ENCODE measurements at regions not wholly inside any gene's neighbourhood (a gene's known extent, or its start where the extent isn't known, plus 50 kb on each side); places are given as distances from the start of the nearest gene placed in this dataset.

DNA sequence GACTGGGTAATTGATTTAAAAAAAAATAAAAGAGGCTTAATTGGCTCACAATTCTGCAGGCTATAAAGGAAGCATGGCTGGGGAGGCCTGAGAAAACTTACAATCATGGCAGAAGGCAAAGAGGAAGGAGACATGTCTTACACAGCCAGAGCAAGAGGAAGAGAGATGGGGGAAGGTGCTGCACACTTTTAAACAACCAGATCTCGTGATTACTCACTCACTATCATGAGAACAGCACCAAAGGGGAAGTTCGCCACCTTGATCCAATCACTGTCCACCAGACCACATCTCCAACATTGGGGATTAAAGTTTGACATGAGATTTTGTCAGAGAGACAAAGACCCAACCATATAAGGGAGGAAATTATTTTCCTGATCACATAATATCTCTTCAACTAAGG, 138.8 kb upstream of the NR4A3 start:
- no peak for FAIRE-seq
- BruUV-seq (replicated peaks) = no TSS peak
- CTCF ChIA-PET (ENCODE audit: low intra/inter-chr PET ratio, low total read pairs) = no interaction called here
- no peaks in the 10 kb centered on the region for H3K79me2 ChIP-seq (ENCODE audit: insufficient read depth, low read length)
- ATAC-seq = no peak
- TF ChIP-seq, protein P1, sequence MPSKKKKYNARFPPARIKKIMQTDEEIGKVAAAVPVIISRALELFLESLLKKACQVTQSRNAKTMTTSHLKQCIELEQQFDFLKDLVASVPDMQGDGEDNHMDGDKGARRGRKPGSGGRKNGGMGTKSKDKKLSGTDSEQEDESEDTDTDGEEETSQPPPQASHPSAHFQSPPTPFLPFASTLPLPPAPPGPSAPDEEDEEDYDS (CRISPR knock-in tag; IDR thresholded peaks at IDR 0.05) = no peak
- TF ChIP-seq MED13 (CRISPR knock-in tag; IDR thresholded peaks at IDR 0.05) (no peak), NR0B2 (CRISPR knock-in tag; IDR thresholded peaks at IDR 0.05) (no peak), ZNF550 (CRISPR knock-in tag; IDR thresholded peaks at IDR 0.05; ENCODE audit: borderline replicate concordance) (no peak), CEBPB (IDR thresholded peaks at IDR 0.05; ENCODE audit: borderline replicate concordance, low read depth, low read length) (no peak), PHF21A (CRISPR knock-in tag; IDR thresholded peaks at IDR 0.05) (no peak), TARDBP (CRISPR knock-in tag; IDR thresholded peaks at IDR 0.05) (no peak), ZNF580 (CRISPR knock-in tag; IDR thresholded peaks at IDR 0.05; ENCODE audit: borderline replicate concordance, low read depth) (no peak), ZFP90 (CRISPR knock-in tag; IDR thresholded peaks at IDR 0.05; ENCODE audit: borderline replicate concordance) (no peak)
- H3K9me3 ChIP-seq (ENCODE audit: low read length) = no peaks in the 10 kb centered on the region; the same call in 1 of the 2 replicates
- H2AFZ ChIP-seq (ENCODE audit: low read length) = no peak overlapping the region
- H3K36me3 ChIP-seq (replicated peaks in 1 of 2; ENCODE audit: control insufficient read depth in 1 of 2, insufficient read depth in 2 of 2, low read length in 2 of 2) = no peaks in the 10 kb centered on the region
- no peak overlapping the region for H3K27ac ChIP-seq (ENCODE audit: extremely low read length, insufficient read depth, low read length)
- H4K20me1 ChIP-seq (ENCODE audit: insufficient read depth, low read length) = no peaks in the 10 kb centered on the region
- POLR2A ChIA-PET = no interaction called here
- in situ Hi-C loops (cut with HindIII; ENCODE audit: extremely low pct_ligation_motif_present, low pct_unique_long_range_greater_than_20kb) (no loop called here), intact Hi-C loops (cut with micrococcal nuclease; ENCODE audit: unreplicated experiment) (no loop called here)
- H3K4me3 ChIP-seq (replicated peaks in 1 of 3; ENCODE audit: insufficient read depth in 1 of 3, low read depth in 2 of 3, low read length in 3 of 3) = no peak overlapping the region
- DNase-seq (ENCODE audit: low spot score) = no peak
- H3K4me1 ChIP-seq (ENCODE audit: insufficient read depth, low read length) = peaks cover 12% of the 10 kb centered on the region
- 17% methylated on average over 2 of the region's 2 CpGs for WGBS (ENCODE audit: low lambda C conversion rate)
- H3K9ac ChIP-seq (ENCODE audit: insufficient read depth, low read depth, low read length) = no peak overlapping the region
- H3K4me2 ChIP-seq (ENCODE audit: low read depth, low read length) = no peak overlapping the region
- no peaks in the 10 kb centered on the region for H3K27me3 ChIP-seq (ENCODE audit: control insufficient read depth in 1 of 2, insufficient read depth in 2 of 2, low read length in 2 of 2)

DNA sequence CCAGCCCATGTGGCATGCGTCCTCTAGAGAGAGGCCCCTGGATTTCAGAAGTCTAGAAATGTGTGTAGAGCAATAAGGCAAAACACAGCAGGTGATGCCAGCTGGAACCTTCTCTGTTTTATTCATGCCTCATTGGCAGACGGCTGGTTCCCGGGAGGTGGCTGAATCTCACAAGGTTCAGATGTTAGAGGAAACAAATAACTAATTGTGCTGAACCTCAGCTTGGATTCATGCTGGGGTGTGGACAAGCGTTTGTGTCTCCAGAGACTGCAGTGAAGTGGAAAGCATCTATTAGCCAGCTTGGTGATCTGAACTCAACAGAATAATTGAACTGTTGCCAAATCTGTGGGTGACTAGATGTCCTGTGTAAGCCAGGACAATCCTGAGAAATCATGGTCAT, 131.1 kb upstream of the NR4A3 start:
- Histone ChIP-seq H3K27me3 (ENCODE audit: control insufficient read depth in 1 of 2, insufficient read depth in 2 of 2, low read length in 2 of 2) (no peaks in the 10 kb centered on the region), H2AFZ (ENCODE audit: low read length) (no peak overlapping the region), H3K9ac (ENCODE audit: insufficient read depth, low read depth, low read length) (no peak overlapping the region), H3K27ac (ENCODE audit: extremely low read length, insufficient read depth, low read length) (no peak overlapping the region), H3K4me3 (replicated peaks in 1 of 3; ENCODE audit: insufficient read depth in 1 of 3, low read depth in 2 of 3, low read length in 3 of 3) (no peak overlapping the region), H3K4me2 (ENCODE audit: low read depth, low read length) (no peak overlapping the region), H3K79me2 (ENCODE audit: insufficient read depth, low read length) (no peaks in the 10 kb centered on the region), H4K20me1 (ENCODE audit: insufficient read depth, low read length) (no peaks in the 10 kb centered on the region), H3K36me3 (replicated peaks in 1 of 2; ENCODE audit: control insufficient read depth in 1 of 2, insufficient read depth in 2 of 2, low read length in 2 of 2) (no peaks in the 10 kb centered on the region), H3K4me1 (ENCODE audit: insufficient read depth, low read length) (no peaks in the 10 kb centered on the region), H3K9me3 (ENCODE audit: low read length) (no peaks in the 10 kb centered on the region)
- ChIA-PET CTCF (ENCODE audit: low intra/inter-chr PET ratio, low total read pairs) (no interaction called here), POLR2A (no interaction called here)
- no peak for ATAC-seq
- in situ Hi-C loops (cut with HindIII; ENCODE audit: extremely low pct_ligation_motif_present, low pct_unique_long_range_greater_than_20kb) = no loop called here
- no peak for FAIRE-seq
- 33% methylated on average over 4 of the region's 4 CpGs for WGBS (ENCODE audit: low lambda C conversion rate)
- no TSS peak for BruUV-seq (replicated peaks)
- intact Hi-C loops (cut with micrococcal nuclease; ENCODE audit: unreplicated experiment) = no loop called here
- DNase-seq (ENCODE audit: low spot score) = no peak
- TF ChIP-seq ZNF816 (CRISPR knock-in tag; IDR thresholded peaks at IDR 0.05; ENCODE audit: borderline replicate concordance) = no peak
- no peak for TF ChIP-seq WIZ (CRISPR knock-in tag; IDR thresholded peaks at IDR 0.05)
- TF ChIP-seq NFKBIZ (CRISPR knock-in tag; IDR thresholded peaks at IDR 0.05) = no peak
- TF ChIP-seq RBAK (CRISPR knock-in tag; IDR thresholded peaks at IDR 0.05) = no peak
- no peak for TF ChIP-seq ATRX (CRISPR knock-in tag; IDR thresholded peaks at IDR 0.05; ENCODE audit: borderline replicate concordance)
- TF ChIP-seq ZFP62 (CRISPR knock-in tag; IDR thresholded peaks at IDR 0.05) = no peak
- no peak for TF ChIP-seq ZNF18 (CRISPR knock-in tag; IDR thresholded peaks at IDR 0.05; ENCODE audit: insufficient replicate concordance)
